ENCODE measurements at regions not wholly inside any gene's neighbourhood (a gene's known extent, or its start where the extent isn't known, plus 50 kb on each side); places are given as distances from the start of the nearest gene placed in this dataset.

GRCh38 chr13:80679423-80679822 is 338.5 kb upstream of the SPRY2 start:
- ChIA-PET CTCF (no interaction called here), POLR2A (no interaction called here), RAD21 (ENCODE audit: unreplicated experiment) (interaction anchor here (0.6 kb wide), 1 partner anchor 745 kb away, joined by 3 read pairs; no protein-coding TSS in a partner anchor), SMC1A (ENCODE audit: uncharacterized antibody, unreplicated experiment) (no interaction called here)
- H3K27ac ChIP-seq (ENCODE audit: control insufficient read depth, insufficient read depth), result no peak overlapping the region
- no peaks in the 10 kb centered on the region for H3K27me3 ChIP-seq (replicated peaks in 1 of 2; ENCODE audit: control insufficient read depth in 2 of 2, insufficient read depth in 2 of 2, low read length in 1 of 2)
- no peak for FAIRE-seq
- no TSS peak for BruUV-seq (replicated peaks)
- H2AFZ ChIP-seq (ENCODE audit: control insufficient read depth, low read depth, low read length), result no peak overlapping the region
- H3K9ac ChIP-seq (ENCODE audit: control insufficient read depth, insufficient read depth, low read length), result no peak overlapping the region
- H3K9me3 ChIP-seq (replicated peaks; ENCODE audit: control insufficient read depth, insufficient read depth, low read length), result no peaks in the 10 kb centered on the region
- WGBS (ENCODE audit: insufficient coverage, insufficient replicate concordance, low lambda C conversion rate, missing lambda C conversion rate), result 0% methylated on average over 1 of the region's 1 CpG
- H4K20me1 ChIP-seq (ENCODE audit: control insufficient read depth, insufficient read depth), result no peaks in the 10 kb centered on the region
- no peaks in the 10 kb centered on the region for H3K4me1 ChIP-seq (ENCODE audit: control insufficient read depth, insufficient read depth, low read length)
- H3K36me3 ChIP-seq (ENCODE audit: control insufficient read depth in 2 of 2, insufficient read depth in 2 of 2, low read length in 1 of 2), result no peaks in the 10 kb centered on the region
- intact Hi-C loops (cut with micrococcal nuclease; ENCODE audit: unreplicated experiment), result no loop called here
- in situ Hi-C loops (cut with MboI), result no loop called here
- TF ChIP-seq PKNOX1 (IDR thresholded peaks at IDR 0.05) (no peak), TBL1XR1 (IDR thresholded peaks at IDR 0.05; ENCODE audit: low read depth, low read length) (no peak), IKZF2 (IDR thresholded peaks at IDR 0.05) (no peak), NRF1 (conservative IDR thresholded peaks at IDR 0.05; ENCODE audit: low read depth, low read length) (no peak), MEF2A (IDR thresholded peaks at IDR 0.05; ENCODE audit: insufficient read depth, low read depth, low read length) (no peak), CBFB (IDR thresholded peaks at IDR 0.05; ENCODE audit: low read depth) (no peak), RELA (IDR thresholded peaks at IDR 0.05; ENCODE audit: borderline replicate concordance, partially characterized antibody) (no peak), NFXL1 (IDR thresholded peaks at IDR 0.05; ENCODE audit: borderline replicate concordance) (no peak), NFYA (IDR thresholded peaks at IDR 0.05; ENCODE audit: borderline replicate concordance, low read depth, low read length) (no peak)
- no peak overlapping the region for H3K4me3 ChIP-seq
- no peak for ATAC-seq
- no peak for DNase-seq (ENCODE audit: low read depth, low spot score)
- no peak overlapping the region for H3K4me2 ChIP-seq (ENCODE audit: control insufficient read depth, insufficient read depth)
- H3K79me2 ChIP-seq (ENCODE audit: control insufficient read depth, insufficient read depth, low read length), result no peaks in the 10 kb centered on the region

Data from GM12878 (cell line).